Liver (tissue), 3 donors: ENCODE measurements at regions not wholly inside any gene's neighbourhood (a gene's known extent, or its start where the extent isn't known, plus 50 kb on each side); places are given as distances from the start of the nearest gene placed in this dataset.

Experiments
- EGR1 ChIP-seq, 2 donors: IDR thresholded peaks; 2 replicates each; pipeline ENCODE4 v1.6.1; 2016 to 2018; ENCODE audit warnings: antibody characterized with exemption in 2 of 2, low read depth in 2 of 2
- FOXA1 ChIP-seq: IDR thresholded peaks from 2 replicates; pipeline ENCODE4 v1.6.1; 2016; ENCODE audit warnings: antibody characterized with exemption
- FOXA2 ChIP-seq: IDR thresholded peaks from 2 replicates; pipeline ENCODE4 v1.6.1; 2016; ENCODE audit warnings: antibody characterized with exemption
- GABPA ChIP-seq, 2 donors: IDR thresholded peaks in 1 of 2; conservative IDR thresholded peaks in 1 of 2; 2 replicates each; pipeline ENCODE4 v1.6.1; 2016; ENCODE audit warnings: antibody characterized with exemption in 2 of 2, mild to moderate bottlenecking in 1 of 2, moderate library complexity in 1 of 2
- JUND ChIP-seq, 2 donors: IDR thresholded peaks; 2 replicates each; pipeline ENCODE4 v1.6.1; 2016; ENCODE audit warnings: antibody characterized with exemption in 2 of 2
- RAD21 ChIP-seq, 2 donors: IDR thresholded peaks; 2 replicates each; pipeline ENCODE4 v1.6.1; 2016; ENCODE audit warnings: antibody characterized with exemption in 2 of 2, mild to moderate bottlenecking in 2 of 2
- RXRA ChIP-seq, 2 donors: IDR thresholded peaks; 2 replicates each; pipeline ENCODE4 v1.6.1; 2017 to 2018; ENCODE audit warnings: antibody characterized with exemption in 2 of 2, mild to moderate bottlenecking in 1 of 2
- SP1 ChIP-seq: IDR thresholded peaks from 2 replicates; pipeline ENCODE4 v1.6.1; 2018; ENCODE audit warnings: antibody characterized with exemption, mild to moderate bottlenecking
- TAF1 ChIP-seq: conservative IDR thresholded peaks from 2 replicates; pipeline ENCODE4 v1.6.1; 2016; ENCODE audit warnings: antibody characterized with exemption, mild to moderate bottlenecking
- YY1 ChIP-seq: IDR thresholded peaks from 2 replicates; pipeline ENCODE4 v1.6.1; 2016; ENCODE audit warnings: antibody characterized with exemption, mild to moderate bottlenecking
- ZBTB33 ChIP-seq: IDR thresholded peaks from 2 replicates; pipeline ENCODE4 v1.6.1; 2016; ENCODE audit warnings: antibody characterized with exemption
- TF ChIP-seq, protein P1 (sequence below): fragments of 150-350 bp; IDR thresholded peaks from 2 replicates; pipeline ENCODE4 v1.5.1; 2017; ENCODE audit warnings: improper control_type of control experiment, low read depth, low read length; ENCODE audit not compliant: missing input control
- TF ChIP-seq, protein P2 (sequence below): IDR thresholded peaks from 2 replicates; pipeline ENCODE4 v1.6.1; 2016; ENCODE audit warnings: antibody characterized with exemption, mild to moderate bottlenecking
- TF ChIP-seq, protein P3 (sequence below): IDR thresholded peaks from 2 replicates; pipeline ENCODE4 v1.6.1; 2016; ENCODE audit warnings: antibody characterized with exemption
- donor health status: healthy.
- donor health status: healthy.

GRCh38 chr4:74527049-74527448 lies 82.1 kb downstream of the AREG start:
- TF ChIP-seq EGR1 (IDR thresholded peaks at IDR 0.05; ENCODE audit: low read depth in 2 of 2) (no peak), RXRA (IDR thresholded peaks at IDR 0.05) (no peak), GABPA (IDR thresholded peaks at IDR 0.05 in 1 of 2, conservative IDR thresholded peaks at IDR 0.05 in 1 of 2) (no peak), ZBTB33 (no peak), FOXA1 (no peak), TAF1 (no peak), SP1 (no peak), JUND (IDR thresholded peaks at IDR 0.05) (no peak), RAD21 (IDR thresholded peaks at IDR 0.05) (no peak), YY1 (no peak), FOXA2 (no peak)
- TF ChIP-seq, protein P1, sequence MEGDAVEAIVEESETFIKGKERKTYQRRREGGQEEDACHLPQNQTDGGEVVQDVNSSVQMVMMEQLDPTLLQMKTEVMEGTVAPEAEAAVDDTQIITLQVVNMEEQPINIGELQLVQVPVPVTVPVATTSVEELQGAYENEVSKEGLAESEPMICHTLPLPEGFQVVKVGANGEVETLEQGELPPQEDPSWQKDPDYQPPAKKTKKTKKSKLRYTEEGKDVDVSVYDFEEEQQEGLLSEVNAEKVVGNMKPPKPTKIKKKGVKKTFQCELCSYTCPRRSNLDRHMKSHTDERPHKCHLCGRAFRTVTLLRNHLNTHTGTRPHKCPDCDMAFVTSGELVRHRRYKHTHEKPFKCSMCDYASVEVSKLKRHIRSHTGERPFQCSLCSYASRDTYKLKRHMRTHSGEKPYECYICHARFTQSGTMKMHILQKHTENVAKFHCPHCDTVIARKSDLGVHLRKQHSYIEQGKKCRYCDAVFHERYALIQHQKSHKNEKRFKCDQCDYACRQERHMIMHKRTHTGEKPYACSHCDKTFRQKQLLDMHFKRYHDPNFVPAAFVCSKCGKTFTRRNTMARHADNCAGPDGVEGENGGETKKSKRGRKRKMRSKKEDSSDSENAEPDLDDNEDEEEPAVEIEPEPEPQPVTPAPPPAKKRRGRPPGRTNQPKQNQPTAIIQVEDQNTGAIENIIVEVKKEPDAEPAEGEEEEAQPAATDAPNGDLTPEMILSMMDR: no peak
- TF ChIP-seq, protein P2, sequence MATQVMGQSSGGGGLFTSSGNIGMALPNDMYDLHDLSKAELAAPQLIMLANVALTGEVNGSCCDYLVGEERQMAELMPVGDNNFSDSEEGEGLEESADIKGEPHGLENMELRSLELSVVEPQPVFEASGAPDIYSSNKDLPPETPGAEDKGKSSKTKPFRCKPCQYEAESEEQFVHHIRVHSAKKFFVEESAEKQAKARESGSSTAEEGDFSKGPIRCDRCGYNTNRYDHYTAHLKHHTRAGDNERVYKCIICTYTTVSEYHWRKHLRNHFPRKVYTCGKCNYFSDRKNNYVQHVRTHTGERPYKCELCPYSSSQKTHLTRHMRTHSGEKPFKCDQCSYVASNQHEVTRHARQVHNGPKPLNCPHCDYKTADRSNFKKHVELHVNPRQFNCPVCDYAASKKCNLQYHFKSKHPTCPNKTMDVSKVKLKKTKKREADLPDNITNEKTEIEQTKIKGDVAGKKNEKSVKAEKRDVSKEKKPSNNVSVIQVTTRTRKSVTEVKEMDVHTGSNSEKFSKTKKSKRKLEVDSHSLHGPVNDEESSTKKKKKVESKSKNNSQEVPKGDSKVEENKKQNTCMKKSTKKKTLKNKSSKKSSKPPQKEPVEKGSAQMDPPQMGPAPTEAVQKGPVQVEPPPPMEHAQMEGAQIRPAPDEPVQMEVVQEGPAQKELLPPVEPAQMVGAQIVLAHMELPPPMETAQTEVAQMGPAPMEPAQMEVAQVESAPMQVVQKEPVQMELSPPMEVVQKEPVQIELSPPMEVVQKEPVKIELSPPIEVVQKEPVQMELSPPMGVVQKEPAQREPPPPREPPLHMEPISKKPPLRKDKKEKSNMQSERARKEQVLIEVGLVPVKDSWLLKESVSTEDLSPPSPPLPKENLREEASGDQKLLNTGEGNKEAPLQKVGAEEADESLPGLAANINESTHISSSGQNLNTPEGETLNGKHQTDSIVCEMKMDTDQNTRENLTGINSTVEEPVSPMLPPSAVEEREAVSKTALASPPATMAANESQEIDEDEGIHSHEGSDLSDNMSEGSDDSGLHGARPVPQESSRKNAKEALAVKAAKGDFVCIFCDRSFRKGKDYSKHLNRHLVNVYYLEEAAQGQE: no peak
- TF ChIP-seq, protein P3, sequence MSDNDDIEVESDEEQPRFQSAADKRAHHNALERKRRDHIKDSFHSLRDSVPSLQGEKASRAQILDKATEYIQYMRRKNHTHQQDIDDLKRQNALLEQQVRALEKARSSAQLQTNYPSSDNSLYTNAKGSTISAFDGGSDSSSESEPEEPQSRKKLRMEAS: no peak
